Sigmoid colon (tissue), 4 donors: ENCODE measurements at regions not wholly inside any gene's neighbourhood (a gene's known extent, or its start where the extent isn't known, plus 50 kb on each side); places are given as distances from the start of the nearest gene placed in this dataset.

Experiments used
- CTCF ChIP-seq, 4 experiments: fragments of 450-650 bp in 3 of 4; fragments of 200-600 bp in 1 of 4; IDR thresholded peaks; one replicate each; pipeline ENCODE4 v1.5.1; 2016 to 2019; ENCODE audit warnings: antibody characterized with exemption in 4 of 4, mild to moderate bottlenecking in 3 of 4, moderate library complexity in 2 of 4
- EP300 ChIP-seq, 4 donors: sonication (generic); formaldehyde crosslinking; IDR thresholded peaks; one replicate each; pipeline ENCODE4 v1.6.1; 2017; ENCODE audit warnings: antibody characterized with exemption in 4 of 4
- POLR2A ChIP-seq, 2 donors: fragments of 450-650 bp; IDR thresholded peaks; one replicate each; pipeline ENCODE4 v1.6.1; 2016; ENCODE audit warnings: antibody characterized with exemption in 2 of 2, mild to moderate bottlenecking in 2 of 2, moderate library complexity in 2 of 2
- POLR2AphosphoS5 ChIP-seq, 4 donors: sonication (generic); formaldehyde crosslinking; IDR thresholded peaks; one replicate each; pipeline ENCODE4 v1.6.1; 2017; ENCODE audit warnings: antibody characterized with exemption in 4 of 4

- no peak for TF ChIP-seq POLR2A (IDR thresholded peaks at IDR 0.05)
- no peak for TF ChIP-seq CTCF (IDR thresholded peaks at IDR 0.05)
- no peak for TF ChIP-seq POLR2AphosphoS5 (IDR thresholded peaks at IDR 0.05)
- TF ChIP-seq EP300 (IDR thresholded peaks at IDR 0.05) = no peak
These were observed 166.9 kb downstream of the TNFSF18 start for GRCh38 chr1:172883844-172884243.
